DND-41 (cell line): ENCODE measurements at regions not wholly inside any gene's neighbourhood (a gene's known extent, or its start where the extent isn't known, plus 50 kb on each side); places are given as distances from the start of the nearest gene placed in this dataset.

ENCODE experiments used
- CTCF ChIP-seq: IDR thresholded peaks from 2 replicates; pipeline ENCODE4 v1.5.1; 2012; ENCODE audit warnings: borderline replicate concordance, low read length, moderate library complexity, mild to moderate bottlenecking; ENCODE audit not compliant: poor library complexity, severe bottlenecking; ENCODE audit errors: extremely low read depth
- EZH2 ChIP-seq: IDR thresholded peaks from 3 replicates; pipeline ENCODE4 v1.6.1; 2012; ENCODE audit warnings: borderline replicate concordance, low read depth, mild to moderate bottlenecking, moderate library complexity, low read length, inconsistent platforms; ENCODE audit not compliant: severe bottlenecking

GRCh38 chr17:53219821-53220220, 602.9 kb upstream of the KIF2B start:
- TF ChIP-seq CTCF (no peak), EZH2 (no peak)
